Left forelimb (tissue), 1 donor: ENCODE measurements at regions not wholly inside any gene's neighbourhood (a gene's known extent, or its start where the extent isn't known, plus 50 kb on each side); places are given as distances from the start of the nearest gene placed in this dataset.
"Not testable (repeated sequence)": the region's sequence is repeated elsewhere in the genome, so short reads cannot be mapped to it uniquely, and the experiment has no call there.

ENCODE experiments used
- DNase-seq: peaks from one replicate; pipeline ENCODE4 v3.0.0-alpha.2; 2018; ENCODE audit warnings: low spot score

- DNase-seq: no peak
Observed at GRCh38 chr17:14547016-14547415, 246.1 kb downstream of the HS3ST3B1 start.

DNA sequence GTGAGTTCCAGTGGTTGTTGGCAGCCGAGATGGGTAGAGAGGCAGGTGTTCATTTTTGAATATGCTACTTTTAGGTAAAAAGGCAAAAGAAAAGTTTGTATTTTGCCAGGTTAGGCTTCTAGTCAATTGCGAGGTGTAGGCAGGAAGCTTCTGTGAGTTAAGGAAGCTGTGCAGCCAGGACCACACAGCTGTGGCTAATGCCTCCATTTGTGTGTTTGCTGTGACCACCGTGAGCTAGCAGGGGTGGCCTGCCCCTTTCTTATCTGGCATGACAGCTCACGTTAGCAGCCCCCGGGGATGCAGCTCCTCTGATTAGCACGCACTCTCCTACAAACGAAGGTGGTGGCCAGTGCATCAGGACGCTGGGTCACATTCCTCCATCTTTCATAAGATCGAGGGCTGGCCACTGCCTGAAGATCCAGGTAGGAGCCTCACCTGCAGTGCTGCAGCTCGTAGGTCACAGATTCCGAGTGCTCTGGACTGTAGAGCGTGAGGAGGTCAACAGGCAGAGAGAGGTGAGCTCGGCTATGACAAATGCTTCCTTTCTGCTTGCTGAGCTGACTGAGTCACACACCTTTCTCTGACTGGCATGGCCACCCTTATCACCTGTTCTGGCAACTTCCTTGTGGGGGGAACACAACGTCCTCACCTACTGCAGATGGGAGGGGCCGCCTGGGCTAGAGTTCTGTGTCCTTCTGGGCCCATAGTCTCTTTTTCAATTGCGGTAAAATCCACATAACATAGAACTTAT is 244.4 kb downstream of the HS3ST3B1 start:
- no peak for DNase-seq

DNA sequence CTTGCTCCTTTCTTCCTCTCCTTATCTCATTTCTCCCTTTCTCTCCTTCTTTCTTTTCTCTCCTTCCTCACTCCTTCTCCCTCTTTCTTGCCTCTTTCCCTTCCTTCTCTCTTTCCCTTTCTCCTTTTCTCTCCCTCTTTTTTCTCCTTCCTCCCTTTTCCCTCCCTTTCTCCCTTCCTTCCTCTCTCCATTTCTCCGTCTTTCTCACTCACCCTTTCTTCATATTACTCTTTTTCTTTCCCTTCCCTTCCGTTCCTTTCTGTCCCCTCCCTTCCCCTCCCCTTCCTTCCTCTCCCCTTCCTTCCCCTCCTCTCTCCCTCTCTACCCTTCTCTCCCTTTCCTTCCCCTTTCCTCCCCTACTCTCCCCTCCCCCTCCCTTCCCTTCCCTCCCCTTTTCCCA is 240.8 kb downstream of the HS3ST3B1 start:
- DNase-seq: no peak

DNA sequence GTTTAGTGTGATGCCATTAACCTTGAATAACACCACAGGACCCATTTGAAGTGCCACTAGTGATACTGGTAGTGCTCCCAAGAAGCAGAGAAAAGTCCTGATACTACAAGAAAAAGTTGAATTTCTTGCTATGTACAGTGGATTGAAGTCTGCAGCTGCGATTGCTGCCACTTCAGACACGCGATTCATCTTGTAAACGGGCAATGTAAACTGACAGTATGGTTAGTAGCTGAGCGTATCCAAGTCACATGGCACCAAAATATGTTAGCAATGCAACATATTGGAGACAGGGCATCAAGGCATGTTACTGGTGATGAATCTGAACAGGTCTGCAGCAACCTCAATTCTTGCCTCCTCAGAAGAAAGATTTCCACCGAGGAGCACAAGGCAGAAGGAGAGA is 238.9 kb downstream of the HS3ST3B1 start:
- DNase-seq: no peak

- DNase-seq: not testable (repeated sequence)
Observed at GRCh38 chr17:14532242-14532641, 231.4 kb downstream of the HS3ST3B1 start.

DNA sequence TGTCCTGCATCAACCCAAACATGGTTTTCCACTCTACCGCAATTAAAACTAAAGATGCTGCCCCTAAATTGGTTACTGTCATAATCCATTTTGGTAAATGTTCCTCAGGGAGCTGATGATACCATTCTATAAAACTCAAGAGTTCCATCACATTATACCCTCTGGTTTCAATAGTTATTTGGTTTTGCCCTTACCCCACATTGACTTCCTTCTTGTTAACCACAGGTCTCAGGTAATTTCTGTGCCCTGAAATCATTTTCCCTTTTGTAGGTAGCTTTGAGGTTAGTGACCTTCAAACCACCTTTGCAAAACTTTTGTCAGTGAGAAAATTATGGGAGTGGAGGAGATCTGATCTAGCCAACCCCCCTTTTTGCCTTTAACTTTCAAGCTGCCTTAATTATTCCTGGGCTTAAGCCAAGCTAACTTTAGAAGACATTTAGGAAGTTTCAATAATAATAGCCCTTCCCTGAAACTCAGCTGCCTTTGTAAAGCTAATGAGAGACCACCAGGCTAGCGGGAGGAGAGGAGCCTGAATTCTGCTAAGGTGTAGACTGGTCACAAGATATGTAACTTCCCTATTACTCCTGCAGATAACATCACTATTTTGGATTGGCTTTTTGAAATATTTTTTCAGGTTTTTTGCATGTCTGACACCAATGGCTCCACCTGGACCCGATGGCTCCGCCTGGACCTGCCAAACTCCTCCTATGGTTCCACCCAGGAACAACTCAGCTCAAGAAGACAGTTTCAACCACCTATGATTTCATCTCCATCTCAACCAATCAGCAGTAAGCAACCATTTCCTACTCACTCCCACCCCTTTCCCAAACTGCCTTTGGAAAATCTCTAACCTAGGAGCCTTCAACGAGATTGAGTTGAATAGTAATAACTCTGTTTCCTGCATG is 224.9 kb downstream of the HS3ST3B1 start:
- no peak for DNase-seq

GRCh38 chr17:14522795-14523387 is 222.0 kb downstream of the HS3ST3B1 start:
- no peak for DNase-seq

DNA sequence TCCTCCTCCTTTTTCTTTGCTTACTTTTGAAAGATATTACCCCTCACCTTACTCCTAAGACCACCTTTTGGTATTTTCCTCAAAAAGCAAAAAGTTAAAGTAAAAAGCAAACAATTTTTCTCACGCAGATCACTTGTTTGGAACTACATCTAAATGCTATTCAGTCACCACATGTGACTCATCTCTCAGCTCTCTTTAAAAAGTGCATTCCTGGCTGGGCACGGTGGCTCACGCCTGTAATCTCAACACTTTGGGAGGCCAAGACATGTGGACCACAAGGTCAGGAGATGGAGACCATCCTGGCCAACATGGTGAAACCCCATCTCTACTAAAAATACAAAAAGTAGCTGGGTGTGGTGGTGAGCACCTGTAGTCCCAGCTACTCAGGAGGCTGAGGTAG is 218.0 kb downstream of the HS3ST3B1 start:
- DNase-seq: not testable (repeated sequence)

DNA sequence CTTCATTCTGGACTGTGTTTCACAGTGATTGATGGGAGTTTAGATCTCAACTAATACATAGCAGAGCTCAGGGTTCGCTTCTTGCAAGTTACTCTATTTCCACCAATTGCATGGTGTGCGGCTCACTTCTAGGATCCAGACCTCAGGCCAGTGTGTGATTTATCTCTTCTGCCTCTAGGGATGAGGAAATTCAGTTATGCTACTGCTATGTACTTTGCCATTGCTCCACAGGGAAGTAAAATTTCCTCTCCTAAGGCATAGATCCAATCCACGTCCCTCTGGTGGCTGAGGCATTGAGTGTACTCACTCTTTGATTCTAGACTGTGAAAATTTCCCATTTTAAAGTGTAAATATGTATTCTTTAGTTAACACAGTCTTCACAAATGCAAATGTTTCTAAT is 214.1 kb downstream of the HS3ST3B1 start:
- no peak for DNase-seq

DNA sequence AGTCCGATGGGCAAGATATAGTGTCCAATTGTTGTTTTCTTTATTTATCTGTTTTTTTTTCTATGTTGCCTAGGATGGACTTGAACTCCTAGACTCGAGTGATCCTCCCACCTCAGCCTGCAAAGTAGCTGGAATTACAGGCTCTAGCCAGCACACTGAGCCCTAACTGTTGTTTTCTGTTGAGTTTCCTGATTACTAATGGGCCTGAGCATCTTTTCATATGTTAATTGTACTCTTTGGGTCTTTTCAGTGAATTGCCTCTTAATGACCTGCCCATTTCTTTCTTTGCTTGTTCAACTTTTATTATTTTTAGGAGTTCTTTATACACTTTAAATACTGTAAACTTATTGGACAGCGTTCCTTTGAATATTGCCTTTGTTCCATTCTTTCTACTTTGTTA is 213.0 kb downstream of the HS3ST3B1 start:
- DNase-seq: no peak

GRCh38 chr17:14510136-14510535 is 209.3 kb downstream of the HS3ST3B1 start:
- DNase-seq: no peak

GRCh38 chr17:14508156-14508555 is 207.3 kb downstream of the HS3ST3B1 start:
- no peak for DNase-seq

DNA sequence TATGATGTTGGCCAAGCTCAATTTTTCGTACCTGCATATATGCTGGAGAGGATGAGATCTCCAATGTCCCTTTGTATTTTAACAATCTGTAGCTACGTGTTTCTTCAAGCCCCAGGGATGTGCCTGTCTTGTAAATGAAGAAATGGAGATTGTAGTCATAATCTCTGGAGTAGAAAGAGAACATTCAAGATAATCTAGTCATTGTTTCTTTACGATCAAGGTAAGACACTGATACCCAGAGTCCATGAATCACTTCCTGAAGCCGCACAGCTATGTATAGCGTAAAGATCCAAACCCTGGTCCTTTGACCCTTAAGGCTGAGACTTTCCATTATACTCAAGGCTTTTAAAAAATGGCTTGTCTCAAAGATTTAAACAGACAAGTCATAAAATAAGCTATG is 205.5 kb downstream of the HS3ST3B1 start:
- DNase-seq: no peak

DNA sequence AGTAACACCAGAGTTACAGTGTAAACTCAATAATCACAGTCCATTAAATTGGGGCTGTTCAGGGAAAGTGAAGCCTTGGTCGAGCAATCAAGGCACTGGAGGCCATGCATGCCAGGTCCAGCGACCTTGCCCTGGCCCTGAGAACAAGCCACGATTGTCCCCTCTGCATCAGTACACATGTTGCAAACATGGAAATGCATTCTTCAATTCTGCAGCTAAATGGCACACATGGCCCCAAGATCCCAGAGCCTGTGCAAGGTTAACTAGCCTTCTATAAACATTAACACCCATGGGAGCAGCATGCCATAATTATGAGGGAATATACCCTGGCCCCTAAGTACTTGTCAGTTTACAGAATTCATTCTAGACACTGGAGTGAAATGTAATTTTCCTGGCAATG is 204.7 kb downstream of the HS3ST3B1 start:
- DNase-seq: no peak

DNA sequence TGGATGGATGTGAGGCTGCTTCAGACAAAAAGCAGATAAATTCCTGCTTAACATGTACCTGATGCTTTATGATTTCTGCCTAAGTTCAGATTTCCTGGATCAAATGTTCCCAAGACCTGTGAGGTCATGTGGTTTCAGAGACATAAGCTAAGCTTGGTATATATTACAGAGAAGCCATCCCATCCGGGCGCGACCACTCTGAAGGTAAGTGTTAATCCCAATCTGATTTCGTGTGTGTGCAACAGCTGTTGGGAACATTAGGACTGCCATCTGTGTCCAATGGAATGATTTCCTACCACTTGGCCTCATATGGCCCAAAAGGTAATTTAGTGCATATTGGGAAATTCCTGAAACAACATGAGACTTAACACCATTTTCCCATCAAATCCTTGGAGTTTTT is 199.1 kb downstream of the HS3ST3B1 start:
- DNase-seq: no peak

DNA sequence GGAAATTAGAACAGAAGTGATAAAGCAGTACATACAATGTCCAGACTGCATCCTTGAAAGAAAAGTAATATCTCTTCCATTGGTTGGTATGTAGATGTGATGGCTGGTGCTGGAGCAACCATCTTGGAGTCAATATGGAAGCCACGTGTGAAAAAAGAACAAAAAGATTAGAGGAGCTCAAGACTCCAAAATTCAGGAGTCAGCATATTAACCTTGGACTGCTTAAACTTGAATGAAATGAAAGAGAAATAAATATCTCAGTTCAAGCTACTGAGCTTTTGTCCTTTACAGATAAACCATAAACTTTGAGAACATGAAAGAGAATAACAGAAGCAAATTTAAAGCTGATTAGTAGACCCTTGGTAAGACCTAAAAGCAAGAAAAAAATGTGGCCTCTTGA is 197.9 kb downstream of the HS3ST3B1 start:
- DNase-seq: no peak

GRCh38 chr17:14494161-14494560 is 193.3 kb downstream of the HS3ST3B1 start:
- DNase-seq: no peak

DNA sequence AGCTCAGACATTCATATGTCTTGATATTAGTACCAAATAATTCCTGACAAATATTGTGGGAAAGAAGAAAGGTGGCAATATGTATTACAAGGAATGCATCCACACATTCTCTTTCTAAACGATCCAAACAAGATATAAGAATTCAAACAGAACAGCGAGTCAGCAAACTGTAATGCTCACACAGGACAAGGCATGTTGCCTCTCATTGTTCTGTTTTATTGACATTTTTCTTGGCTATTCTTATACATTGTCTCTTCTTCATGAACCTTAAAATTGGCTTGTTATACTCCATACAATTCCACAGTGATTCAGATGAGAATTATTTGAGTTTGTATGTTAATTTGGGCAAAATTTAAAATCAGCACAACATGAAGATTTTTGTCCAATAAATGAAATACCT is 189.1 kb downstream of the HS3ST3B1 start:
- DNase-seq: no peak

- DNase-seq: no peak
Observed at GRCh38 chr17:14488958-14489550, 188.2 kb downstream of the HS3ST3B1 start.

- no peak for DNase-seq
Observed at GRCh38 chr17:14487068-14487467, 186.2 kb downstream of the HS3ST3B1 start.

DNA sequence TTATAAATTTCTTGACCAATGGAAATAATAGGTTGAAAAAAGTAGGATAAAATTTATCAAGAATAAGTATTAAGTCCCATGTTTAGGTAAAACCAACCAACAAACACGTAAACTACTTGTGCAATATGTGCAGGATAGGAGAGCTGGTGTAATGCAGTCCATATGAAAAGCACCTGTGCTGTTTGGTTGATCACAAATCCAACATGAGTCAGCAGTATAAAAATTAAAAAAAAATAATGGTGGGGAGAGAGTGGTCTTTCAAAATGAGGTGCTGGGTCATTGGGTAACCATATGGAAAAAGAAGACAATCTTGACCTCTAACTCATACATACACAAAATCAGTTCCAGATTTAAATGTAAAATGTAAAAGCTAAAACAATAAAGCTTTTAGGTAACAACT is 181.8 kb downstream of the HS3ST3B1 start:
- DNase-seq: no peak

- DNase-seq: no peak
Observed at GRCh38 chr17:14481664-14482063, 180.8 kb downstream of the HS3ST3B1 start.

DNA sequence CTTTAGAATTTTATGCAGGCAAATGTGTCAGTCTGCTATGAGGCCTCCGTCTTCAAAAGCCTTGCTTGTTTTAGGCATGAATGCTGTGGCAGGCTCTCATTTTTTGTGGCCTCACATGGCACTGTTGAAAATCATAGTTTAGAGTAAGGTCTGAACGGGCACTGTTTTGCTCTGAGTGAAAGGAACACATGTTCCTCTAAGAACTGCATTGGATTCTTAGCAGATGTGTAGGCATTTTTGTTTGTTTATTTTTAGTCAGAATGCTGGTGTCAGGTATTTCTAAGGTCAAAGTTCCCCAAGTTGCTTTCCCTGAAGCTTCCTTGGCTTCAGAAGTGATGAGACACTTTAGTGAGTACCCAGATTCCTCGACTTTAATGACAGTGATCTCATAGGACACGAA is 173.7 kb downstream of the HS3ST3B1 start:
- DNase-seq: no peak
